ENCODE measurements at regions not wholly inside any gene's neighbourhood (a gene's known extent, or its start where the extent isn't known, plus 50 kb on each side); places are given as distances from the start of the nearest gene placed in this dataset.

- H3K9ac ChIP-seq (ENCODE audit: low read depth, low read length): no peak overlapping the region
- no peaks in the 10 kb centered on the region for H3K4me1 ChIP-seq (ENCODE audit: control insufficient read depth, insufficient read depth, low read length)
- H3K27me3 ChIP-seq (ENCODE audit: control insufficient read depth, insufficient read depth, low read length): no peaks in the 10 kb centered on the region
- no peaks in the 10 kb centered on the region for H3K36me3 ChIP-seq (ENCODE audit: control insufficient read depth, insufficient read depth, low read length)
- H3K9me3 ChIP-seq (ENCODE audit: control insufficient read depth, insufficient read depth, low read length): no peaks in the 10 kb centered on the region
- H3K27ac ChIP-seq (ENCODE audit: low read depth, low read length): no peak overlapping the region
- no peak overlapping the region for H3K4me3 ChIP-seq (ENCODE audit: low read depth, low read length)
Observed at GRCh38 chr2:220544049-220544448, 916.6 kb downstream of the SLC4A3 start.

DNA sequence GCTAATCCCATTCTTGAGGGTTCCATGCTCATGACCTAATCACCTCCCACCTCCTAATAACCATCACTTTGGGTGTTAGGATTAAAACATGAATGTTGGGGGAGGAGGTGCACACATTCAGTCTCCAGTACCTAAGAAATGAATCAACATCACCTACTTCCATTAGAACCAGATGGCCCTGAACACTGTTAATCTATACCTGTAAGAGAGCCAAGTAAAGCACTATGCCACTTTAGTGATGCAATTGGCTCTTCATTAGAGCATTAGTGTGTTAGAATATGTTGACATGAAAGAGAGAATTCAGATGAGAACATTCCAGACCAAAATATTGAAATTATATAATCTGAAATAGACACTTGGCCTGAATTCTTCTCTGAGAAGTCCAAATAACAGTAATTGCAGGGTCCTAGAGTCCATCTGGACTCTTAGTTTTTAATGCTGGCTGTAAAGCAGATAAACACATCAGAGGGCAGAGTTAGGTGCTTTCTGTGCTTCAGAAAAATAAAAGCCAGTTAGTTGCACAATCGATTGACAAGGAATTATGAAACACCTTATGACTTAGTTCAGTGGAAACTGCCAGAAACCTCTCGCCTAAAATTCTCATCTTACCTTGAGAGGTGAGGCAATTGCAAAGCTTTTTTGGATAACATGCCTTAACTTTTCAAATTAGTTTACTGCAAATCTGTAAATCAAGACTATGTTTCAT is 923.7 kb downstream of the SLC4A3 start:
- Histone ChIP-seq H3K36me3 (ENCODE audit: control insufficient read depth, insufficient read depth, low read length) (no peaks in the 10 kb centered on the region), H3K4me1 (ENCODE audit: control insufficient read depth, insufficient read depth, low read length) (no peaks in the 10 kb centered on the region), H3K27ac (ENCODE audit: low read depth, low read length) (no peak overlapping the region), H3K9ac (ENCODE audit: low read depth, low read length) (no peak overlapping the region), H3K4me3 (ENCODE audit: low read depth, low read length) (no peak overlapping the region), H3K9me3 (ENCODE audit: control insufficient read depth, insufficient read depth, low read length) (no peaks in the 10 kb centered on the region), H3K27me3 (ENCODE audit: control insufficient read depth, insufficient read depth, low read length) (no peaks in the 10 kb centered on the region)

DNA sequence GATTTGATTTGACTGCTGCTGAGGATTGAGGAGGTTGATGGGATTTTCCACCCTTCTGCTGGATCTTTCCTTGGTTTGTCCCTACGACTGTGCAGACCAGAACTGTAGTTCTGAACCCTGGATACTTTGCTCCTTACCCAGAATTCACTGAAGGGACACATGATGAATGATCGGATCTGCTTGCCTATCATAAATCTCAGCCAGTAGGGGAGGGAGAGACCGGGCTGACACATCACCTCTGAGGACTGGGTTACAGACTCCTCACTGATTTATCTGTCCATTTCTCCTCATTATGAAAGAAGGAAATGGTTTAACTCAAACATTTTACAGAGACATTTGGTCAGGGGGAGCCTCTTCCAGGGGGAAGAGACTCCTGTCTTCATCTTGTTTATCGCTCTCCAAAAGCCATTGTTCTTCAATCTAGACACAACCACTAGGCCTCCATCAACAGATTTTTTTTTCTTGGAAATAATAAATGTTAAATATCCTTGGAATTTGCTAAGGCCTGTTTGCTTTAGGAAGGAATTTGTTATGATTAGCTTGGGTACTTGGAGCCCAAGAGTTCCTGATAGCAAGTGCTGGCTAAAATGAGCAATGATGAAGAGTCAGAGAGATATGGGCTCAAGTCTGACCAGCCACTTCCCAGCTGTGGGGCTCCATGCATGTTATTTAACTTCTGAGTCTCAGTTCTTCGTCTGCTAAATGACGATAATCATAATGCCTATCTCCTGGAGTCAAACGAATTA is 925.5 kb downstream of the SLC4A3 start:
- no peak overlapping the region for H3K4me3 ChIP-seq (ENCODE audit: low read depth, low read length)
- H3K4me1 ChIP-seq (ENCODE audit: control insufficient read depth, insufficient read depth, low read length): no peaks in the 10 kb centered on the region
- no peak overlapping the region for H3K9ac ChIP-seq (ENCODE audit: low read depth, low read length)
- no peaks in the 10 kb centered on the region for H3K36me3 ChIP-seq (ENCODE audit: control insufficient read depth, insufficient read depth, low read length)
- no peaks in the 10 kb centered on the region for H3K9me3 ChIP-seq (ENCODE audit: control insufficient read depth, insufficient read depth, low read length)
- H3K27me3 ChIP-seq (ENCODE audit: control insufficient read depth, insufficient read depth, low read length): no peaks in the 10 kb centered on the region
- no peak overlapping the region for H3K27ac ChIP-seq (ENCODE audit: low read depth, low read length)

GRCh38 chr2:220555961-220556630 is 928.7 kb downstream of the SLC4A3 start:
- Histone ChIP-seq H3K4me3 (ENCODE audit: low read depth, low read length) (no peak overlapping the region), H3K27me3 (ENCODE audit: control insufficient read depth, insufficient read depth, low read length) (no peaks in the 10 kb centered on the region), H3K4me1 (ENCODE audit: control insufficient read depth, insufficient read depth, low read length) (no peaks in the 10 kb centered on the region), H3K36me3 (ENCODE audit: control insufficient read depth, insufficient read depth, low read length) (no peaks in the 10 kb centered on the region), H3K9ac (ENCODE audit: low read depth, low read length) (no peak overlapping the region), H3K9me3 (ENCODE audit: control insufficient read depth, insufficient read depth, low read length) (no peaks in the 10 kb centered on the region), H3K27ac (ENCODE audit: low read depth, low read length) (no peak overlapping the region)

- no peaks in the 10 kb centered on the region for H3K27me3 ChIP-seq (ENCODE audit: control insufficient read depth, insufficient read depth, low read length)
- H3K36me3 ChIP-seq (ENCODE audit: control insufficient read depth, insufficient read depth, low read length): no peaks in the 10 kb centered on the region
- no peak overlapping the region for H3K27ac ChIP-seq (ENCODE audit: low read depth, low read length)
- no peaks in the 10 kb centered on the region for H3K4me1 ChIP-seq (ENCODE audit: control insufficient read depth, insufficient read depth, low read length)
- no peak overlapping the region for H3K4me3 ChIP-seq (ENCODE audit: low read depth, low read length)
- no peak overlapping the region for H3K9ac ChIP-seq (ENCODE audit: low read depth, low read length)
- no peaks in the 10 kb centered on the region for H3K9me3 ChIP-seq (ENCODE audit: control insufficient read depth, insufficient read depth, low read length)
Observed at GRCh38 chr2:220556658-220557057, 929.2 kb downstream of the SLC4A3 start.

DNA sequence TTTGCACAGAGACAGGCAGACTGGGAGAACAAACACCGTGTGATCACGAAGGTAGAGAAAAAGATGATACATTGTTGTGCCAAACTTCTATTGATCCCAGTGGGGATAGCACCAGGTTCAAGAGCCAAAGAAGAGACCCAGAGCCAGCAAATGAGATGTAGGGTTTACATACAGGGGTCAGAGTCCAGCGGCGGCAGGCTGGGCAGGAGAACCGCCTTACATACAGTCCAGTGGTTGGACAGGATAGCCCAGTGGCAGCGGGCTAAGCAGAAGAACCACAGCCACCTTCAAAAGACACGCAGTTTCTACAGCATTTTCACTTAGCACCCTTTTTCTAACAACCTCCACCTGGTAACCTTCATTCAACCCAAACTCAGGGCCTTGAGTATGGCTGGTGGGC is 932.8 kb downstream of the SLC4A3 start:
- H3K27me3 ChIP-seq (ENCODE audit: control insufficient read depth, insufficient read depth, low read length): no peaks in the 10 kb centered on the region
- no peak overlapping the region for H3K27ac ChIP-seq (ENCODE audit: low read depth, low read length)
- no peak overlapping the region for H3K9ac ChIP-seq (ENCODE audit: low read depth, low read length)
- no peaks in the 10 kb centered on the region for H3K36me3 ChIP-seq (ENCODE audit: control insufficient read depth, insufficient read depth, low read length)
- H3K4me3 ChIP-seq (ENCODE audit: low read depth, low read length): no peak overlapping the region
- no peaks in the 10 kb centered on the region for H3K4me1 ChIP-seq (ENCODE audit: control insufficient read depth, insufficient read depth, low read length)
- H3K9me3 ChIP-seq (ENCODE audit: control insufficient read depth, insufficient read depth, low read length): no peaks in the 10 kb centered on the region

GRCh38 chr2:220562375-220563140 is 935.1 kb downstream of the SLC4A3 start:
- no peak overlapping the region for H3K9ac ChIP-seq (ENCODE audit: low read depth, low read length)
- H3K27me3 ChIP-seq (ENCODE audit: control insufficient read depth, insufficient read depth, low read length): no peaks in the 10 kb centered on the region
- no peaks in the 10 kb centered on the region for H3K9me3 ChIP-seq (ENCODE audit: control insufficient read depth, insufficient read depth, low read length)
- H3K36me3 ChIP-seq (ENCODE audit: control insufficient read depth, insufficient read depth, low read length): no peaks in the 10 kb centered on the region
- no peak overlapping the region for H3K27ac ChIP-seq (ENCODE audit: low read depth, low read length)
- no peaks in the 10 kb centered on the region for H3K4me1 ChIP-seq (ENCODE audit: control insufficient read depth, insufficient read depth, low read length)
- H3K4me3 ChIP-seq (ENCODE audit: low read depth, low read length): no peak overlapping the region

- no peak overlapping the region for H3K9ac ChIP-seq (ENCODE audit: low read depth, low read length)
Observed at GRCh38 chr2:220568296-220568695, 940.9 kb downstream of the SLC4A3 start.

GRCh38 chr2:220569112-220569897 is 941.9 kb downstream of the SLC4A3 start:
- H3K27ac ChIP-seq (ENCODE audit: low read depth, low read length): no peak overlapping the region
- H3K27me3 ChIP-seq (ENCODE audit: control insufficient read depth, insufficient read depth, low read length): no peaks in the 10 kb centered on the region
- H3K4me1 ChIP-seq (ENCODE audit: control insufficient read depth, insufficient read depth, low read length): no peaks in the 10 kb centered on the region
- H3K36me3 ChIP-seq (ENCODE audit: control insufficient read depth, insufficient read depth, low read length): no peaks in the 10 kb centered on the region
- no peaks in the 10 kb centered on the region for H3K9me3 ChIP-seq (ENCODE audit: control insufficient read depth, insufficient read depth, low read length)
- H3K4me3 ChIP-seq (ENCODE audit: low read depth, low read length): no peak overlapping the region
- H3K9ac ChIP-seq (ENCODE audit: low read depth, low read length): no peak overlapping the region

More at GRCh38 chr2:220568296-220568695, 940.9 kb downstream of the SLC4A3 start:
- Histone ChIP-seq H3K9me3 (ENCODE audit: control insufficient read depth, insufficient read depth, low read length) (no peaks in the 10 kb centered on the region), H3K27ac (ENCODE audit: low read depth, low read length) (no peak overlapping the region), H3K36me3 (ENCODE audit: control insufficient read depth, insufficient read depth, low read length) (no peaks in the 10 kb centered on the region), H3K4me1 (ENCODE audit: control insufficient read depth, insufficient read depth, low read length) (no peaks in the 10 kb centered on the region), H3K27me3 (ENCODE audit: control insufficient read depth, insufficient read depth, low read length) (no peaks in the 10 kb centered on the region), H3K4me3 (ENCODE audit: low read depth, low read length) (no peak overlapping the region)

DNA sequence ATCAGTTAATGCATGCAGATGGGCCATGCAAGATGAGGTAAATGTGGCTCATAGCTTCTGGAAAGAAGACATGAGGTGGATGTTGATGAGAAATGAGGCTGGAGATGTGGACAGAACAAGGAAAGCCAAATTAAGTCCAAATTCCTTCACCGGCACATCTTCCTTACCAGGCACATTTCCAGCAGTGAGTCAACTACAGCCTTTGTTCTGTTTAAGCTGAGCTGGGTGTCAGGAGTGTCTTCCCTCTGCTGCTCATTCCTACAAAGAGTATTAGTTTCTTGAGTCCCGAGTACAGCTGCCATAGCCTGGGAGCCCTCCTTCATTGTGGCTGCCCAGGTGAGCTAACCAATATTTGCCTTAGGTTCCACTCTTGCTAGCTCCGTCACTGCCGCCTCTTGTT is 945.0 kb downstream of the SLC4A3 start:
- Histone ChIP-seq H3K9me3 (ENCODE audit: control insufficient read depth, insufficient read depth, low read length) (no peaks in the 10 kb centered on the region), H3K4me3 (ENCODE audit: low read depth, low read length) (no peak overlapping the region), H3K27me3 (ENCODE audit: control insufficient read depth, insufficient read depth, low read length) (no peaks in the 10 kb centered on the region), H3K9ac (ENCODE audit: low read depth, low read length) (no peak overlapping the region), H3K27ac (ENCODE audit: low read depth, low read length) (no peak overlapping the region), H3K4me1 (ENCODE audit: control insufficient read depth, insufficient read depth, low read length) (no peaks in the 10 kb centered on the region), H3K36me3 (ENCODE audit: control insufficient read depth, insufficient read depth, low read length) (no peaks in the 10 kb centered on the region)

All from HUES48 (cell line).